Erythroblast (primary cell): ENCODE measurements at regions not wholly inside any gene's neighbourhood (a gene's known extent, or its start where the extent isn't known, plus 50 kb on each side); places are given as distances from the start of the nearest gene placed in this dataset.
A peak's percentile ranks its signal among the peaks of the same experiment; 100 is the strongest.

Experiments
- DNase-seq, 2 experiments: peaks; one replicate each; lab custom pipeline; 2025; lab: John Stamatoyannopoulos, UW
- GATA1 ChIP-seq: IDR thresholded peaks from 2 replicates; pipeline ENCODE4 v1.6.1; 2011; ENCODE audit warnings: low read depth, mild to moderate bottlenecking, control low read depth, low read length, moderate library complexity
- POLR2A ChIP-seq: IDR thresholded peaks from 2 replicates; pipeline ENCODE4 v1.6.1; 2011; ENCODE audit warnings: mild to moderate bottlenecking, low read length

- DNase-seq = no peak
Measured at GRCh38 chr2:21386666-21387065, 262.9 kb downstream of the TDRD15 start.

GRCh38 chr2:21392649-21393048 lies 268.9 kb downstream of the TDRD15 start:
- no peak for DNase-seq

More at GRCh38 chr2:21386666-21387065, 262.9 kb downstream of the TDRD15 start:
- TF ChIP-seq GATA1 = no peak
- TF ChIP-seq POLR2A = no peak

GRCh38 chr2:21393173-21393572 lies 269.4 kb downstream of the TDRD15 start:
- no peak for TF ChIP-seq POLR2A
- no peak for TF ChIP-seq GATA1
- DNase-seq = no peak

More at GRCh38 chr2:21392649-21393048, 268.9 kb downstream of the TDRD15 start:
- TF ChIP-seq POLR2A = no peak
- TF ChIP-seq GATA1 = no peak

GRCh38 chr2:21395366-21395765 lies 271.6 kb downstream of the TDRD15 start:
- TF ChIP-seq POLR2A = no peak
- no peak for TF ChIP-seq GATA1
- DNase-seq = peak in 1 of 2 experiments; percentile 1

GRCh38 chr2:21396252-21396651 lies 272.5 kb downstream of the TDRD15 start:
- no peak for DNase-seq
- TF ChIP-seq POLR2A (no peak), GATA1 (no peak)

- TF ChIP-seq GATA1 (no peak), POLR2A (no peak)
- DNase-seq = no peak
Measured at GRCh38 chr2:21401022-21401698, 277.4 kb downstream of the TDRD15 start.

- DNase-seq = no peak
- TF ChIP-seq POLR2A = no peak
- TF ChIP-seq GATA1 = no peak
Measured at GRCh38 chr2:21404137-21404536, 280.4 kb downstream of the TDRD15 start.

- TF ChIP-seq GATA1 = no peak
- DNase-seq = no peak
Measured at GRCh38 chr2:21404827-21405625, 281.3 kb downstream of the TDRD15 start.

GRCh38 chr2:21406386-21406785 lies 282.6 kb downstream of the TDRD15 start:
- no peak for TF ChIP-seq POLR2A
- TF ChIP-seq GATA1 = no peak
- DNase-seq = no peak

- DNase-seq = no peak
- no peak for TF ChIP-seq GATA1
- no peak for TF ChIP-seq POLR2A
Measured at GRCh38 chr2:21406911-21407310, 283.1 kb downstream of the TDRD15 start.

- TF ChIP-seq POLR2A = no peak
- no peak for TF ChIP-seq GATA1
- DNase-seq = no peak
Measured at GRCh38 chr2:21407851-21408250, 284.1 kb downstream of the TDRD15 start.

- no peak for TF ChIP-seq GATA1
- TF ChIP-seq POLR2A = no peak
- DNase-seq = no peak
Measured at GRCh38 chr2:21411741-21412140, 288.0 kb downstream of the TDRD15 start.

GRCh38 chr2:21412944-21413443 lies 289.2 kb downstream of the TDRD15 start:
- no peak for DNase-seq
- TF ChIP-seq POLR2A (no peak), GATA1 (no peak)

GRCh38 chr2:21415234-21415633 lies 291.5 kb downstream of the TDRD15 start:
- no peak for TF ChIP-seq GATA1
- TF ChIP-seq POLR2A = no peak
- DNase-seq = no peak
